NCI-H526 (cell line): ENCODE measurements at regions not wholly inside any gene's neighbourhood (a gene's known extent, or its start where the extent isn't known, plus 50 kb on each side); places are given as distances from the start of the nearest gene placed in this dataset.

Experiments used
- DNase-seq, 2 experiments: peaks; one replicate each; lab custom pipeline; 2025; lab: John Stamatoyannopoulos, UW

DNA sequence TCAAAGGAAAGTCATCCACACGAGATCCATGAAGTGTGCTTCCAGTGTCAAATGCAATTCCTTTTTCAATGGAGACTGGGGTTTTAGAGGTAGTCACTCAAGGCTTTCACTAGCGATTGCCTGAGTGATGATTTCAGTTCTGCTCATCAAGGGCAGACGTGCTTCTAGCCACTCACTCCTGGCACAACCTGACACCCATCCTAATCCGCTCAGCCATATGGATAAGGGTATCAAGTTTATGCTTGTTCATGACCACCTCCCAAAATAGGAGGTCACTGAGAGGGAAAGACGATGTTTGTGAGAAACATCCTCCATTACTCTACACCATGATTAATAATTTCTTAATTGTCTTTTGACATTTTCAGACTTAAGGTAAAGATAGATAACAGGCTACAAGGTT lies 91.3 kb upstream of the HEY2 start:
- DNase-seq = no peak

DNA sequence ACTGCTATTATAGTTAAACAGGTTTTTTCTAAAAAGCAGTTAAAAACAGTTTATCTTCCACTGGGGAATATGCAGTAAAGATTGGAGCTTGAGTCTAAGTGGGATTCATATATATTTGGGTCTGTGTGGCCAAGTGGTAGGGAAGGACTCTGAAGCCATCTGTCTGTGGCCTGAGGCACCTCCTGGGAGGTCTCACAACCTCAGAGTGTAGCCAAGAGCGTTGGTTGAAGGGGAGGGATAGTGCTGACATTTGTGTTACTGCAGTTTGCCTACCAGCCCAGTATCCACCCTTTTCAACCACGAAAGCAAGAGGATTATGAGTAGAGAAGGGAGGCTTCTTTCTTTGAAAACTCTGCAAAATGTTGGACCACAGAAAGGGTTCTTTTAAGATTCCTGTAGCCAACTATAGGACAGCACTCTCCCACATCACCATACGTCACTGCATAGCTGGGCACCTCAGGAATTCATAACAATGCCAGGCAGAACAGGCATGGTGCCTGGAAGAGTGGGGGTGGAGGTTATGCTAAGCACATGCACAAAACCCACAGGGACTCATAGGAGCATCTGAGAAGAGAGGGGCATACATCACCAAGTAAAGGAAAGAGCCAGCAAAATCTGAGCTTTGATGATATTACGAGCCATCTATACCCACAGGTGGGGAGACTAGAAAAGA lies 90.5 kb upstream of the HEY2 start:
- DNase-seq = no peak

- no peak for DNase-seq
Measured at GRCh38 chr6:125659887-125660286, 89.5 kb upstream of the HEY2 start.

GRCh38 chr6:125662296-125662695 lies 87.1 kb upstream of the HEY2 start:
- DNase-seq = no peak

DNA sequence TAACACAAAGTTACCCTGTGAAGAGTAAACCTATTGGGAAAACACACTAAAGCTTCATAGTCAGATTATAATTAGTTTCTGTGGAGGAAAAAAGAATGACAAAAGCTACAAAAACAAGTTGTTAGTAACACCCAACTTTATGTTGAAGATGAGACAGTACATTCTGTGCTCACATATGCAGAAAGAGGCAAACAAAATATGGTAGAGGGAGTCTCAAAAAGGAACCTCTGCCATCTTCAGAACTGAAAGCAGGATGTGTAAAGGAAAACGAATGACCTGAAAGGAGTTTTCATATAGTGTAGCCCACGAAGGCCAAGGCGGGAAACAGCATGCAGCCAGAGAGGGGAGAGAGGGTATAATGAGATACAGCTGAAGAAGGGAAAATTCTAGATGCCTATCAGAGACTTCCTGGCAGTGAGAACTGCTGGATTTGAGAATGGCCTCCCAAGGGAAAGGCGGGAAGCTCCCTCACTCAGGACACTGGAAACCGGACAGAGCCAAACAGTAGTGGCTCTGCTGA lies 84.1 kb upstream of the HEY2 start:
- DNase-seq = no peak

DNA sequence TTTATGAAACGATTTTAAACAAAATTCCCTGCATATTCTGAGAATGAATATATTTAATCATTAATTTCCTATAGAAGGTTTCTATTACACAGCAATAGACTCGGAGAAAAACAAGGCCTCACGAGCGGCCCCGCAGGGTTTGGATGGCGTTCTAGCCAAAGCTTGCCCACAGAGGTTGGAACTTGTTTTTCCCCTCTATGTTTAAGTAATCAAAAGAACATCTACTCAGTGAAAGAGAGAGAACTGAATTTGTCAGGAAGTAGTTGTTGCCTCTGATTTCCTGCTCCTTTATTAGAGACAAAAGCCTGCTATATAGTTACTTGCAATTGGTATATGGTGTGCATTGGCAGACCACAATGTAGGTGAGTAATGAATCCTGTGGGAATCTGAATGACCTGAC lies 82.1 kb upstream of the HEY2 start:
- no peak for DNase-seq

- no peak for DNase-seq
Measured at GRCh38 chr6:125668071-125668470, 81.4 kb upstream of the HEY2 start.

DNA sequence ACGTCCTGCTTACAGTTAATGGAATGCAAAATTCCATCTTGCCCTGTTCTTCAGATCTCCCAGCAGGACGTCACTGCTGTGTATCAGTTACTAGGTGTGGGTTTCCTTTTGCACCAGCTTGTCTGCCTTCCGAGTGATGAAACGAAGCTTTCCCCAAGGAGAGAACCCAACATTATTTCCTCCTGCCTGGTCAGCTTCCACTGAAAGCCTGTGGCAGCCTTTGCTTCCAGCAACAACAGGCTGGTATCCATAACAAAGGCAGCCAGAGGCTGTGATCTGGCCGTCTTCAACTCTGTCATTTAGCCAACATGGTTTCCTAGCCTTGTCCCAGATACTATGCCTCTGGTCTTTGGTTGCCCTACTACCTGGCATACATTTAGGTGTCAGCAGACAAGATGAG lies 78.9 kb upstream of the HEY2 start:
- no peak for DNase-seq

DNA sequence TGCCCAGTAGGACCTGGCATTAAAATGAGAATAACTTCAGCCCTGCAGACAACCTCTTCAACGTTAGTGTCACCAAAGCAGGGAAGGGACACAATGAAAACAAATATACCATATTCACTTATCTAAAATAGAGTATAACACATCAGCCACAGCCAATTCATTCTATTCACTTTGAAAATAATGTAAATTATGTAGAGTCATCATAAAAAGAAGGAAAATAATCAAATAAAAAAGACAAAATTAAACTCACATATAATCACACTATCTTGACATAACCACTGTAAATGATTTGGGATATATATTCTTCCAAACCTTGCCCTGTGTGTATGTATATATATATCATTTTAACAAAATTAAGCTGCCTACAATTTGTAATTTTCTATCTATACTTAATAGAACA lies 78.1 kb upstream of the HEY2 start:
- no peak for DNase-seq

DNA sequence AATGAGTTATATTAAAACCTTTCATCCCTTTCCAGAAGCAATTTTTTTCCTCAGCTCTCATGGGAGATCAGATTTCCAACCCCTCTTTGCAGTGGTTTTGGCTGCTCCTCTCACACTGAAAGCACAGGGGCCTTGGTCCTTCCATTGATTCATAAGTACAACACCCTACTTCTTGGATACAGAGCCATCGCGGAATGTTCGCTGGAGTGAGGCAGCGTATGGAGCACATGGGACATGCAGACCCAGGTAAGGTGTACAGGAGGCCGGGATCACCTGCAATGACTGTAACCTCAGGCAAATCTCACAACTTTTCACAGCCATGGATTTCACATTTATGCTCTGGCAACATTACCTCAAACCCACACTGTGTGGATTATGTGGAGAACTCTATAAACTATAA lies 75.2 kb upstream of the HEY2 start:
- no peak for DNase-seq

DNA sequence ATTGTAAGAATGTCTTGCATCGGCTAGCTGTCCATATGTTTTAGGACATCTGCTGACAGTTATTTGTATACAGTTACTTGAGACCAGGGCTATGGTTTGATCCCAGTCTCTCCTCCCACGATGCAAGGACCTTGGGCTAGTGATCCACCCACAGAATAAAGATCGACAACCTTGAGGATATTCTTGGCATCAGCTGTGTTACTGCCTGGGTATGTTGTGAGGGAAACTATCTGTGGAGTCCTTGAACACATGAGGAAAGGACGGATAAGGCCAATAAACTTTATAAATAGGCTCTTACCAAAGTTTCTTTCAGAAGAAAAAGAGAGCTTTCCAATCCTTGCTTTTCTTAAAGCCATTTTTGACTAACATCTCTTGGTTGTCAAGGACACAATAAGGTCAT lies 70.8 kb upstream of the HEY2 start:
- DNase-seq = no peak

- no peak for DNase-seq
Measured at GRCh38 chr6:125679128-125679527, 70.3 kb upstream of the HEY2 start.

DNA sequence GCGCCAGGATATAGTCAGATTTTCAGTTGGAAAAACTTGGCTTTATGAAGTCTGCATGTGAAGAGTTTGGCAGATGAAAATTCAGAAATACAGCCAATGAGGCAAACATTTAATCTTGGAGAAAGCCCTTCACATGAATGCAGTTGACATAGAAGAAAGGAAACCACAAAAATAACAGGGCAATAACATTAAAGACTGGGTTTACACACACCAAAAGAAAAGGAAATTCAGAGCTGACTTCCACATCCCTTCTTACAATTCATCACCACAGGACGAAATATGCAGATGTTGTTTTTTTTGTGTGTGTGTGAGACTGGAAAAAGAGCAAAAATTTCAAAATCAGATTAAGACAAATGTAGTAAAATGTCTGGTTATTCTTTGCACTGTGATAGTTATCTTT lies 69.8 kb upstream of the HEY2 start:
- no peak for DNase-seq

DNA sequence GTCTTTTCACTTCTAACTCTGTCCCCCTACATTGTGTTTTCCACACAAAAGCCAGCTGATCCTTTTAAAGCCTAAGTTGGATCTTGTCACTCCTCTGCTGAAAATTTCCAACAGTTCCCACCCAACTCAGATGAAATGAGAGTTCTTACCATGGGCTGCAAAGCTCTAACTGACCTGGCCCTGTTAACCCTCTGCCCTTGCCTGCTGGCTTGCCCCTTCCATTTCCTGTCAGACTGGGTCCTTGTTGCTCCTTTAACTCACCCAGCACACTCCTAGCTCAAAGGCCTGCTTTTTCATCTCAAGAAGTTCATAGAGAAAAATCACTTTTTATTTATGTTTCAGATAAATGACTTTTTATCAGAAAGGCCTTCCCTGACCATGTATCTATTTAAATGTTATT lies 66.5 kb upstream of the HEY2 start:
- no peak for DNase-seq

DNA sequence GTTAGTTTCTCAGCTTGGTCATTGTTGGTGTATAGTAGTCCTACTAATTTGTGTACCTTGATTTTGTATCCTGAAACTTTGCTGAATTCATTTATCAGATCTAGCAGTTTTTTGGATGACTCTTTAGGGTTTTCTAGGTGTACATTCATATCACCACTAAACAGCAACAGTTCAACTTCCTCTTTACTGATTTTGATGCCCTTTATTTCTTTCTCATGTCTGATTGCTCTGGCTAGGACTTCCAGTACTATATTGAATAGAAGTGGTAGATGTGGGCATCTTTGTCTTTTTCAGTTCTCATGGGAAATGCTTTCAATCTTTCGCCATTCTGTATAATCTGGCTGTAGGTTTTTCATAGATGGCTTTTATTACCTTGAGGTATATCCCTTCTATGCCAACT lies 61.3 kb upstream of the HEY2 start:
- no peak for DNase-seq

- no peak for DNase-seq
Measured at GRCh38 chr6:125693480-125693879, 56.0 kb upstream of the HEY2 start.

DNA sequence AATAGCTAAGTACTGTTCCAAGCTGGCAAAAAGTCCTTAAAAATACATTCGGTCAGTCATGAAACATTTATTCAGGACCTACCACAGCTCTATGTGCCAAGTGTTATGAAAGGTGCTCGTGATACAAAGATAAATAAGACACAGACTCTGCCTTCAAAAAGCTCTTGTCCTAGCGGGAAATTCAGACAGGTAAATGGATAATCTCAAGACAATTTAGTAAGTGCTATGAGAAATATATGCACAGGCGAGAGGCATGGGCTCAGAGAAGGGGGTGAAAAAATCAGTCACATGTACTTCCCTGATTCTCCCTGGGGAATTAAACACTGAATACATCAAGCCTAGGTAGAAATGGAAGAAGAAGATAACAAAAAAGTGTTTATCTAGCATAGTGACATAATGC lies 49.8 kb upstream of the HEY2 start:
- DNase-seq = no peak
